Upper lobe of right lung (tissue), 1 donor: ENCODE measurements at regions not wholly inside any gene's neighbourhood (a gene's known extent, or its start where the extent isn't known, plus 50 kb on each side); places are given as distances from the start of the nearest gene placed in this dataset.

Experiments
- ATAC-seq: fragments of 200-7000 bp; cut with Tn5 transposase; one replicate; pipeline ENCODE4 v1.9.1; 2020; ENCODE audit warnings: mild to moderate bottlenecking, moderate library complexity
- DNase-seq: peaks from one replicate; pipeline ENCODE4 v3.0.0-alpha.2; 2020
- H3K27ac ChIP-seq: fragments of 200-600 bp; one replicate; pipeline ENCODE4 v1.8.0; 2022
- H3K27me3 ChIP-seq: fragments of 200-600 bp; one replicate; pipeline ENCODE4 v1.8.0; 2022; ENCODE audit warnings: mild to moderate bottlenecking
- H3K36me3 ChIP-seq: fragments of 200-600 bp; one replicate; pipeline ENCODE4 v1.8.0; 2022
- H3K4me1 ChIP-seq: fragments of 200-600 bp; one replicate; pipeline ENCODE4 v1.8.0; 2022
- H3K4me3 ChIP-seq: fragments of 200-600 bp; one replicate; pipeline ENCODE4 v1.8.0; 2022; ENCODE audit warnings: mild to moderate bottlenecking
- H3K9me3 ChIP-seq: fragments of 200-600 bp; one replicate; pipeline ENCODE4 v1.8.0; 2022
- intact Hi-C: fragments of 100-400 bp; cut with DNase I; formaldehyde crosslinking; loops from one replicate; pipeline ENCODE4 v1.11.0; 2022
- TF ChIP-seq, protein P1 (sequence below): fragments of 200-600 bp; IDR thresholded peaks from one replicate; pipeline ENCODE4 v1.8.0; 2022; ENCODE audit warnings: antibody characterized with exemption
- donor health status: DM: no; HTN: yes; CAD: no; lungs with severe emphysema.

DNA sequence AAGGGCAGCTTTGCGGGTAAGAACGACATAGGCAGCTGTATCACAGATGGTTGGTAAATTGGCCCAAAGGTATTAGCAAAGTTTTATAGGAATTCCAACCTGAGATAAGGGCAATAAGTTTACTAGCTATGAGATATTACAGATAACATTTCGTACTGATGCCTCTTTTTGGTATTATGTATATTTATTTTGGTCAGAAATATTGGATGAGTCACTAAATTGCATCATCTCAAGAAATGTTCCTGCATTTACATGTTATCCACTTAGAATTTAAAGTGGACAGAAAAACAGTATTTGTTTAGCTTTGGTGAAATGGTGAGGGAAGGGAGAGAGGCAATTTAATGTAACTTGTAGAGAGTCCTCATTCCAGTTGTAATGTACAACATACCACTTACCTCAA is 65.1 kb upstream of the PZP start:
- TF ChIP-seq, protein P1, sequence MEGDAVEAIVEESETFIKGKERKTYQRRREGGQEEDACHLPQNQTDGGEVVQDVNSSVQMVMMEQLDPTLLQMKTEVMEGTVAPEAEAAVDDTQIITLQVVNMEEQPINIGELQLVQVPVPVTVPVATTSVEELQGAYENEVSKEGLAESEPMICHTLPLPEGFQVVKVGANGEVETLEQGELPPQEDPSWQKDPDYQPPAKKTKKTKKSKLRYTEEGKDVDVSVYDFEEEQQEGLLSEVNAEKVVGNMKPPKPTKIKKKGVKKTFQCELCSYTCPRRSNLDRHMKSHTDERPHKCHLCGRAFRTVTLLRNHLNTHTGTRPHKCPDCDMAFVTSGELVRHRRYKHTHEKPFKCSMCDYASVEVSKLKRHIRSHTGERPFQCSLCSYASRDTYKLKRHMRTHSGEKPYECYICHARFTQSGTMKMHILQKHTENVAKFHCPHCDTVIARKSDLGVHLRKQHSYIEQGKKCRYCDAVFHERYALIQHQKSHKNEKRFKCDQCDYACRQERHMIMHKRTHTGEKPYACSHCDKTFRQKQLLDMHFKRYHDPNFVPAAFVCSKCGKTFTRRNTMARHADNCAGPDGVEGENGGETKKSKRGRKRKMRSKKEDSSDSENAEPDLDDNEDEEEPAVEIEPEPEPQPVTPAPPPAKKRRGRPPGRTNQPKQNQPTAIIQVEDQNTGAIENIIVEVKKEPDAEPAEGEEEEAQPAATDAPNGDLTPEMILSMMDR = no peak
- Histone ChIP-seq H3K27me3 (no peaks in the 10 kb centered on the region), H3K36me3 (no peaks in the 10 kb centered on the region), H3K27ac (no peak overlapping the region), H3K9me3 (no peaks in the 10 kb centered on the region), H3K4me3 (no peak overlapping the region), H3K4me1 (no peaks in the 10 kb centered on the region)
- ATAC-seq = no peak
- DNase-seq = no peak
- intact Hi-C loops = no loop called here

DNA sequence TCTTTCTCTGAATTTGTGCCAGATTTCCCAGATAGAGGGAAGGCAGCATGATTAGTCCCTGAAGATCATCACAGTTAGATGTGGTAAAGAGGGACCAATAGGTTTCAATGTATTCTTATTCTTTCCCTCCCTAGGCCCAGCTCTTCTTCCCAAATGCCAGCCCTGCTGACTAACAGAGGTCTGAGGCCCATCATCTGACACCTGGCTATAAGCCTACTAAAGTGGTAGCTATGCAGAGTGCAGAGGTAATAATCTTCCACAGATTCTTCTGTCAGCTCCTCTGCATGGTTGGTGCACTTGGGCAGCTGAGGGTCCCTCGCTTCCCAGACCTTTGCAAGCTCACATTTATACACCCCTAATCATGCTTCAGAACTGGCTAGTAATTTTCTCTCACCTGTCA is 63.7 kb upstream of the PZP start:
- TF ChIP-seq, protein P1 = no peak
- DNase-seq (no peak), ATAC-seq (no peak)
- no peaks in the 10 kb centered on the region for H3K9me3 ChIP-seq
- no peak overlapping the region for H3K27ac ChIP-seq
- H3K36me3 ChIP-seq = no peaks in the 10 kb centered on the region
- H3K4me3 ChIP-seq = no peak overlapping the region
- intact Hi-C loops = no loop called here
- H3K27me3 ChIP-seq = no peaks in the 10 kb centered on the region
- H3K4me1 ChIP-seq = no peaks in the 10 kb centered on the region

DNA sequence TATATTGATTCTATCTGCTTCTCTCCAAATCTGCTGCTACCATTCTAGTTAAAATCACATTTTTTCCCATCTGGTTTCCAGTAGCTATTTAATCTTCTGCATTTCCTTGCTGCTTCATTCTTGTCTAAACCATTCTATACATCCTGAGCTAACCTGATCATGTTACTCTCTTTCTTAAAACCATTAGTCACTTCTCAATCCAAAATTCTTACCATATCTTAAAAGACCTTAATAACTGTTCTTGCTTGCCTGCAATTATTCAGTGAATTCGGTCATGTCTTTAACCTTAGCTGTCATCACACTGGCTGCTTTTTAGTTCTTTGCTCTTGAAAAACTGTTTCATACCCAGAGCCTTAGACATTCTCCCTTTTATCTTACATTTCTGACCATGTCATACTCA is 56.4 kb upstream of the PZP start:
- no peaks in the 10 kb centered on the region for H3K36me3 ChIP-seq
- ATAC-seq (no peak), DNase-seq (no peak)
- no peaks in the 10 kb centered on the region for H3K4me1 ChIP-seq
- TF ChIP-seq, protein P1 = no peak
- no peaks in the 10 kb centered on the region for H3K9me3 ChIP-seq
- H3K4me3 ChIP-seq = no peak overlapping the region
- H3K27ac ChIP-seq = no peak overlapping the region
- no peaks in the 10 kb centered on the region for H3K27me3 ChIP-seq
- intact Hi-C loops = no loop called here

DNA sequence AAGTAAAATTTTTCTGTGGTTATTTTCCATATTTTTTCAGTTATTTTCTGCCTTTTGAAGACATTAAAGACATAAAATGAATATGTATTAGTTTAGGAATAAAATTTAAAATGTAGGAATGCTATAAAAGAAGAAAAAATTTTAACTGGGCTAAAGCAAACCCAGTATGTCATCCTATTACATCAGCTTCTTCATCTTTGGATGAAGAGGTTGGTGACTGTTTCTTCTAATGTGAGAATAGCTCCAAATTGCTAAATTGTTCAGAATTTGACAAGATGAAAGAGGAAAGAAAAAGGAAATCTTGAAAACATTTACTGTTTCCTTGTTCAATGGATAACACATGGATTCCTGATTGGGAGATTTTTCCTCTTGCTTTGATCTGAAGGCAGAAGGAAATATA is 52.7 kb upstream of the PZP start:
- no peaks in the 10 kb centered on the region for H3K36me3 ChIP-seq
- H3K27me3 ChIP-seq = no peaks in the 10 kb centered on the region
- TF ChIP-seq, protein P1 = no peak
- no peak for DNase-seq
- intact Hi-C loops = no loop called here
- no peak overlapping the region for H3K4me3 ChIP-seq
- no peaks in the 10 kb centered on the region for H3K4me1 ChIP-seq
- H3K9me3 ChIP-seq = no peaks in the 10 kb centered on the region
- H3K27ac ChIP-seq = no peak overlapping the region
- ATAC-seq = no peak

DNA sequence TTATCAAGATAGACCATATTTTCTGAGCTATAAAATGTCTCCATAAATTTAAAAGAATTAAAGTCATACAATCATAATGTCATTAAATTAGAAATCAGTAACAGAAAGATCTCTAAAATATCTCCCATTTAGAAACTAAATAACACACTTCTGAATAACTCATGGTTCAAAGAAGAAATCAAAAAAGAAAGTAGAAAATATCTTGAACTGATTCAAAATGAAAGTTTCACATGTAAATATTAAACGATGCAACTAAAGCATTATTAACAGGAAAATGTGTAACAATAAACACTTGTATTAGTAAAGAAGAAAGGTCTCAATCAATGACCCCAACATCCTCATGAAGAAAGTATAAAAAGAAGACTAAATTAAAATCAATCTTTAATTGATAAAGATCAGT is 50.5 kb upstream of the PZP start:
- DNase-seq (no peak), ATAC-seq (no peak)
- intact Hi-C loops = no loop called here
- no peak overlapping the region for H3K27ac ChIP-seq
- H3K27me3 ChIP-seq = no peaks in the 10 kb centered on the region
- no peaks in the 10 kb centered on the region for H3K36me3 ChIP-seq
- H3K4me3 ChIP-seq = no peak overlapping the region
- TF ChIP-seq, protein P1 = no peak
- H3K4me1 ChIP-seq = no peaks in the 10 kb centered on the region
- H3K9me3 ChIP-seq = no peaks in the 10 kb centered on the region
